ENCODE measurements at regions not wholly inside any gene's neighbourhood (a gene's known extent, or its start where the extent isn't known, plus 50 kb on each side); places are given as distances from the start of the nearest gene placed in this dataset.

DNA sequence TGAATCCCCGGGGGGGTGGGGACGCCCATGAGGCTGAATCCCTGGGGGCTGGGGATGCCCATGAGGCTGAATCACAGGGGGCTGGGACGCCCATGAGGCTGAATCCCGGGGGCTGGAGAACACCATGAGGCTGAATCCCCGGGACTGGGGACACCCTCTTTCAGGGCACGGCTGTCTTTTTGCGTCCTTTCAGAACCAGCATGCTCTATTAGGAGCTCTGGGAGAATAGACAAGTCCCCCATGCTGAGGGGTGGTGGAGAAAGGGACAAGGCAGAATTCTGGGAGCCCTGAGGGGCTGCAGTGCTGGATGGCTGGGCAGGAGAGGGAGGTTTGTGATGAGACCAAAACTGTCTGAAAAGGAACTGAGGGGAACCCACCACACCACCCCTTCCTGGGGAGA, 257.3 kb upstream of the TCERG1L start:
- TF ChIP-seq, protein P1, sequence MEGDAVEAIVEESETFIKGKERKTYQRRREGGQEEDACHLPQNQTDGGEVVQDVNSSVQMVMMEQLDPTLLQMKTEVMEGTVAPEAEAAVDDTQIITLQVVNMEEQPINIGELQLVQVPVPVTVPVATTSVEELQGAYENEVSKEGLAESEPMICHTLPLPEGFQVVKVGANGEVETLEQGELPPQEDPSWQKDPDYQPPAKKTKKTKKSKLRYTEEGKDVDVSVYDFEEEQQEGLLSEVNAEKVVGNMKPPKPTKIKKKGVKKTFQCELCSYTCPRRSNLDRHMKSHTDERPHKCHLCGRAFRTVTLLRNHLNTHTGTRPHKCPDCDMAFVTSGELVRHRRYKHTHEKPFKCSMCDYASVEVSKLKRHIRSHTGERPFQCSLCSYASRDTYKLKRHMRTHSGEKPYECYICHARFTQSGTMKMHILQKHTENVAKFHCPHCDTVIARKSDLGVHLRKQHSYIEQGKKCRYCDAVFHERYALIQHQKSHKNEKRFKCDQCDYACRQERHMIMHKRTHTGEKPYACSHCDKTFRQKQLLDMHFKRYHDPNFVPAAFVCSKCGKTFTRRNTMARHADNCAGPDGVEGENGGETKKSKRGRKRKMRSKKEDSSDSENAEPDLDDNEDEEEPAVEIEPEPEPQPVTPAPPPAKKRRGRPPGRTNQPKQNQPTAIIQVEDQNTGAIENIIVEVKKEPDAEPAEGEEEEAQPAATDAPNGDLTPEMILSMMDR (IDR thresholded peaks at IDR 0.05; ENCODE audit: borderline replicate concordance, insufficient read depth, low read depth, low read length) = no peak
- H3K4me3 ChIP-seq (ENCODE audit: low read depth, low read length) = no peak overlapping the region

DNA sequence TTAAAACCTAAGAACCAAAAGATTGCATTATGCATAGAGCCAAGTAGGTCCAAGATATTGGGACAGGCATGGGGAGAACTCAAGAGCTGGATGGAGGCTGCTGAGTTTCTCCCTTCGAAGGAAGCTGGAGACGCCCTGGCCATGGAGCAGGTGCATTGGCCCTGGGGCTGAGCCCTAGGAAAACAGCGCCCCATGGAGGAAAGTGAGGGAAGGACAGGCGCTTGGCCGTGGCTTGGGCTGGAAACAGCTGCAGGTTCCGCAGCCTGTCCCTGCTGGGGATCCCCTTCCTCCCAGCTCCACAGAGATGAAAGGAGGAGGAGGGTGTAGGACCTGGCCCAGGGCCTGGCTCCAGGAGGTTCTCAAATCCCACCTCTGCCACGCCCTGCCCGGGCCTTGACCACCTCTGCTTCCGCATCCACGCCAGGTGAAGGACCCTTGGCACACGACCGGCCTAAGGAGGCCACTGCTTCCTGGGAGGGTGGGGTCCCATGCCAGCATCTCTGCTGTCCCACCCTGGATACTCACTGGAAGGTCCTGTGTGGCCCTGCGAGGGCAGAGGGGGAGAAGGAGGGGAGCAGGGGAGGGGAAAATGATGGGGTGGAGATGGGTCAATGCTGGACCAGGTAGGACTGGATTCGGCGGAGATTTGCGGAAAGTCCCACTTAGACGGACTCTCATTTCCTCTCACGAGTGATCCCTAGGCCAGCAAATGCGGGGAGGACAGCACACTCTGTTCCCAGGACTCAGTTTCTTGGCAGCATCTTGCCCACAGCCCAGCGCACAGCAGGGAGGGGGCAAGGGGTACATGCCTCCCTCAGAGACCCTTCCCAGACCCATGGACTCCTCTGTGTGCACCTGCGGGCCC, 258.6 kb upstream of the TCERG1L start:
- H3K4me3 ChIP-seq (ENCODE audit: low read depth, low read length) = no peak overlapping the region
- TF ChIP-seq, protein P1 (IDR thresholded peaks at IDR 0.05; ENCODE audit: borderline replicate concordance, insufficient read depth, low read depth, low read length) = no peak

DNA sequence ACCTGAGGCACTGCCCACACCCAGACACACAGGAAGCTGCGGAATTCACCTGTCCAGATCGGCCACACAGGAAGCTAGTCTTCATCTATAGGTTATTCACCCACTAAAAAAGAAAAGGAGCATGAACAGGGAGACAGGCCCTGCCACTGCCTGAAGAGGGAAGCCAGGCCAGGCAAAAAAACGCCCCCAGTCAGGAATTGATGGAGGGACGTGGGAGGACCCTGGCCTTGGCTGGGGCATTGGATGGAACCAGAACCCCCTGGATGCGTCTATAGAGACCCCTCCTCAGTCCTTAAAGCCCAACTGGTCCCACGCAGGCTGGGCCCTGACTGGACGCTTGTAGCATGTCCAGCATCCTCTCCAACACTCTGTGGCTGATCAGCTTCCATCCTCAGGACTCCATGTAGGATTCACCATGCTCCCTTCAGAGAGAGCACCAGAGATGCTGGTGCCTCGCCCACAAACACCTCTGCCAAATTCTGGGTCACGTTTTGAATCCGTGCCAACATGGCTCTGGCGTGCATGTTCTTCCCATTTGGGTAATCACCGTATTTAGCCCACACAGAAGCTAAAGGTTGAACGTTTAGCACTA, 259.3 kb upstream of the TCERG1L start:
- no peak overlapping the region for H3K4me3 ChIP-seq (ENCODE audit: low read depth, low read length)
- TF ChIP-seq, protein P1 (IDR thresholded peaks at IDR 0.05; ENCODE audit: borderline replicate concordance, insufficient read depth, low read depth, low read length) = no peak

DNA sequence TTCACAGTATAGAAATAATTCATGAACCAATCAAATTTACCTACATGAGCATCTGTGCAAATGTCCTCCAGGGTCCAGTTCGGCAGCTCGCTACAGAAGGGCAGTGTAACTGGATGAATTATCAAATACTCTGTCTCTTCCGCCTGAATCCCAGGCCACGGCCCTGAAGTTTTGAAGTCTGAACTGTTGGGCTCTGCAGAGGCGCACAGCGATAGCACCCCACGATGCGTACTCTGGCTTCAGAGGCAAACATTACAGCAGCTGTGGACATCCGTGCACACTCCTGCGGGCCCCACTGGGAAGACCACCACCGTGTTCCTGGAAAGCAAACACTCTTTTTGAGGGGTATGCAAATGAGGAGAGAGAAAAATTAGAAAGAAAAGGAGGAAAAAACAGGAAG, 259.8 kb upstream of the TCERG1L start:
- TF ChIP-seq, protein P1 (IDR thresholded peaks at IDR 0.05; ENCODE audit: borderline replicate concordance, insufficient read depth, low read depth, low read length) = no peak
- H3K4me3 ChIP-seq (ENCODE audit: low read depth, low read length) = no peak overlapping the region

DNA sequence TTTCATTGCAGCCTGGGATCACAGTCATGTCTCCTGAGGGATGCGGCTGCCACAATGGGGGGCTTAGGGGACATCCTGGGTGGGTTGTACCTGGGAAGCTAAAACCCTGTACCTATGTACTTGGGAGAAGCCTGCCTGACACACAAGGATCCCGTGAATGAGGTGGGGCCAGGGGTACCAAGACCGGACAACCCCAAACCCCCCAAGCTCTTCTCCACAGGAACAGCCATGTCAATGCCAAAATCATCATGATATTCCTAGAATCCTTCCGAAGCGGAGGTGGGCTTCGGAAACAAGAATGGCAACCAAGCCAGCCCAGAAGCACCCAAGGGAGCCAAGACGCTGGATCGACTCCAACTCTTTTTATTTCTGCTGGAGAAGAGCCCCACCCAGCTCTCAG, 260.3 kb upstream of the TCERG1L start:
- H3K4me3 ChIP-seq (ENCODE audit: low read depth, low read length) = no peak overlapping the region
- TF ChIP-seq, protein P1 (IDR thresholded peaks at IDR 0.05; ENCODE audit: borderline replicate concordance, insufficient read depth, low read depth, low read length) = no peak

DNA sequence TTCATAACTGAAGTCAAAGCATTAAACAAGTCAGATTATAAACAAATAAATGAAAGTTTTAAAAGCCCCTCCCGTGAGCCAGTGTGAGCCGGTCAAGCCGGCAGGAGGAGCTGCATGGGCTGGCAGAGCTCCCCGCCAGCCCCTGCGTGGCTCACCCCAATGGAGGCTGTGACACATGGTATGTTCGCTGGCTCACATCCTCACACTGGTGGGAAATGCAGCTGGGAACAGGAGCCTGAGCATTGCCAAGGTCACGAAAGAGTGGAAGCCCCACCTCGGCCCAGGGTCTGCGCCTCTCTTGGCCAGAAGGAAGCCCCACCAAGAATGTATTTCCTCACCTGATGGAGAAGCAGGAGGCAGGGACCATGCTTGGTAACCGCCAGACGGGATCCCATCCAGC, 261.7 kb upstream of the TCERG1L start:
- H3K4me3 ChIP-seq (ENCODE audit: low read depth, low read length) = no peak overlapping the region
- TF ChIP-seq, protein P1 (IDR thresholded peaks at IDR 0.05; ENCODE audit: borderline replicate concordance, insufficient read depth, low read depth, low read length) = no peak

DNA sequence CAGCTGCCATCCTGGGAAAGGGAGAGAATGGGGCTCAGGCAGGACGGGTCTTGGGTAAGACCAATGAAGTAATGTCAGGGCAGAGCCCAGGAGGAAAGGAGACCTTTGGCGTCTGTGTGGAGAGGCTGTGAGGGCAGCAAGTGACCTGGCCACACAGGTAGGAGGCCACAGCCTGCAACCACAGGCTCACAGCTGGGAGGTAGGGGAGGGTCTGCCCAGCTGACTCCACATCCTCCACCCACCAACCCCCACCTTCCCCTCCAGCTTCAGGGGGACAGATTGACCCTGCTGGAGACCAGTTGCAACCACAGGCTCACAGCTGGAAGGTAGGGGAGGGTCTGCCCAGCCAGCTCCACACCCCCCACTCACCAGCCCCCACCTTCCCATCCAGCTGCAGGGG, 262.2 kb upstream of the TCERG1L start:
- no peak overlapping the region for H3K4me3 ChIP-seq (ENCODE audit: low read depth, low read length)
- TF ChIP-seq, protein P1 (IDR thresholded peaks at IDR 0.05; ENCODE audit: borderline replicate concordance, insufficient read depth, low read depth, low read length) = no peak
